Trophoblast cell (in vitro differentiated cells and primary cell): ENCODE measurements at regions not wholly inside any gene's neighbourhood (a gene's known extent, or its start where the extent isn't known, plus 50 kb on each side); places are given as distances from the start of the nearest gene placed in this dataset.

Source experiments
- DNase-seq, 2 donors: peaks; one replicate each; pipeline ENCODE4 v3.0.0-alpha.2; 2016
- H2AFZ ChIP-seq: 2 replicates; pipeline ENCODE4 v1.6.1; 2013; ENCODE audit warnings: low read length, moderate library complexity, mild to moderate bottlenecking; ENCODE audit not compliant: insufficient read depth, poor library complexity
- H2AK5ac ChIP-seq: 2 replicates; pipeline ENCODE4 v1.6.1; 2013; ENCODE audit warnings: mild to moderate bottlenecking, low read length
- H2BK120ac ChIP-seq: 2 replicates; pipeline ENCODE4 v1.6.1; 2013; ENCODE audit warnings: low read length, mild to moderate bottlenecking, moderate library complexity; ENCODE audit not compliant: insufficient read depth, poor library complexity
- H2BK12ac ChIP-seq: 2 replicates; pipeline ENCODE4 v1.6.1; 2013; ENCODE audit warnings: mild to moderate bottlenecking, low read length, moderate library complexity
- H2BK5ac ChIP-seq: 2 replicates; pipeline ENCODE4 v1.6.1; 2013; ENCODE audit warnings: low read length, low read depth, moderate library complexity, mild to moderate bottlenecking; ENCODE audit not compliant: poor library complexity
- H3K14ac ChIP-seq: 2 replicates; pipeline ENCODE4 v1.6.1; 2013; ENCODE audit warnings: mild to moderate bottlenecking, low read length
- H3K18ac ChIP-seq: 2 replicates; pipeline ENCODE4 v1.6.1; 2013; ENCODE audit warnings: mild to moderate bottlenecking, low read length
- H3K23ac ChIP-seq: 2 replicates; pipeline ENCODE4 v1.6.1; 2013; ENCODE audit warnings: low read length
- H3K27ac ChIP-seq: 2 replicates; pipeline ENCODE4 v1.5.1; 2013; ENCODE audit warnings: low read depth, mild to moderate bottlenecking, inconsistent platforms, low read length, moderate library complexity
- H3K27me3 ChIP-seq: 2 replicates; pipeline ENCODE4 v1.6.1; 2013; ENCODE audit warnings: inconsistent platforms, mild to moderate bottlenecking, low read length, moderate library complexity; ENCODE audit not compliant: insufficient read depth
- H3K36me3 ChIP-seq, 2 experiments: 1 replicate in 1 of 2; 2 replicates in 1 of 2; pipeline ENCODE4 v1.6.1; 2013; ENCODE audit warnings: low read length in 2 of 2, mild to moderate bottlenecking in 2 of 2, moderate library complexity in 1 of 2; ENCODE audit not compliant: insufficient read depth in 2 of 2, control insufficient read depth in 1 of 2
- H3K4ac ChIP-seq: 2 replicates; pipeline ENCODE4 v1.6.1; 2013; ENCODE audit warnings: low read depth, mild to moderate bottlenecking, low read length, moderate library complexity
- H3K4me1 ChIP-seq, 2 experiments: 1 replicate in 1 of 2; 2 replicates in 1 of 2; pipeline ENCODE4 v1.6.1; 2013; ENCODE audit warnings: low read length in 2 of 2, mild to moderate bottlenecking in 2 of 2, moderate library complexity in 1 of 2; ENCODE audit not compliant: insufficient read depth in 2 of 2, control insufficient read depth in 1 of 2
- H3K4me2 ChIP-seq: 2 replicates; pipeline ENCODE4 v1.6.1; 2013; ENCODE audit warnings: inconsistent platforms, mild to moderate bottlenecking, low read length, moderate library complexity
- H3K4me3 ChIP-seq: 2 replicates; pipeline ENCODE4 v1.5.1; 2013; ENCODE audit warnings: mild to moderate bottlenecking, low read depth, low read length, inconsistent platforms
- H3K79me1 ChIP-seq: one replicate; pipeline ENCODE4 v1.6.1; 2013; ENCODE audit warnings: low read length
- H3K79me2 ChIP-seq: 2 replicates; pipeline ENCODE4 v1.6.1; 2013; ENCODE audit warnings: low read length, mild to moderate bottlenecking; ENCODE audit not compliant: control insufficient read depth, insufficient read depth, poor library complexity
- H3K9ac ChIP-seq: 2 replicates; pipeline ENCODE4 v1.6.1; 2013; ENCODE audit warnings: mild to moderate bottlenecking, low read length
- H3K9me3 ChIP-seq: 2 replicates; pipeline ENCODE4 v1.6.1; 2013; ENCODE audit warnings: low read depth, mild to moderate bottlenecking, control low read depth, inconsistent platforms, low read length; ENCODE audit not compliant: insufficient read depth
- H4K12ac ChIP-seq: 2 replicates; pipeline ENCODE4 v1.6.1; 2013; ENCODE audit warnings: low read depth, mild to moderate bottlenecking, low read length, moderate library complexity
- H4K8ac ChIP-seq: 2 replicates; pipeline ENCODE4 v1.6.1; 2013; ENCODE audit warnings: low read depth, mild to moderate bottlenecking, low read length, moderate library complexity
- H4K91ac ChIP-seq: one replicate; pipeline ENCODE4 v1.6.1; 2013; ENCODE audit warnings: low read depth, mild to moderate bottlenecking, low read length, moderate library complexity
- WGBS: extraction: QIAGEN DNeasy Blood & Tissue Kit; methylation state at CpG from one replicate; pipeline ENCODE4 v1.1.7; 2013; ENCODE audit warnings: missing lambda C conversion rate; ENCODE audit not compliant: insufficient read length, insufficient coverage; ENCODE audit errors: extremely low coverage; 5-methylcytosine and 5-hydroxymethylcytosine counted together

GRCh38 chr12:5194306-5194705, 150.6 kb downstream of the KCNA5 start:
- no peak overlapping the region for H3K18ac ChIP-seq
- no peak overlapping the region for H3K9ac ChIP-seq
- H4K12ac ChIP-seq, result no peak overlapping the region
- H3K27ac ChIP-seq, result no peak overlapping the region
- WGBS, result no CpG with 5 or more reads among the region's 2 CpGs
- H3K4me2 ChIP-seq, result no peak overlapping the region
- no peak overlapping the region for H2AK5ac ChIP-seq
- DNase-seq, result no peak
- H3K23ac ChIP-seq, result no peak overlapping the region
- H3K36me3 ChIP-seq, result no peaks in the 10 kb centered on the region
- no peak overlapping the region for H3K4me3 ChIP-seq
- no peak overlapping the region for H2BK12ac ChIP-seq
- H3K4me1 ChIP-seq, result peaks cover 0 to 2% of the 10 kb centered on the region in 2 experiments
- H4K91ac ChIP-seq, result no peak overlapping the region
- no peaks in the 10 kb centered on the region for H3K79me2 ChIP-seq
- H2BK5ac ChIP-seq, result no peak overlapping the region
- no peak overlapping the region for H4K8ac ChIP-seq
- no peak overlapping the region for H2BK120ac ChIP-seq
- no peaks in the 10 kb centered on the region for H3K9me3 ChIP-seq
- no peak overlapping the region for H2AFZ ChIP-seq
- no peaks in the 10 kb centered on the region for H3K79me1 ChIP-seq
- H3K14ac ChIP-seq, result no peak overlapping the region
- H3K4ac ChIP-seq, result no peak overlapping the region
- H3K27me3 ChIP-seq, result no peaks in the 10 kb centered on the region

- Histone ChIP-seq H3K4me3 (no peak overlapping the region), H3K4me2 (no peak overlapping the region), H3K9me3 (no peaks in the 10 kb centered on the region), H3K4me1 (peaks cover 0 to 2% of the 10 kb centered on the region in 2 experiments), H3K36me3 (no peaks in the 10 kb centered on the region), H2AFZ (no peak overlapping the region), H3K14ac (no peak overlapping the region), H2BK120ac (no peak overlapping the region), H3K23ac (no peak overlapping the region), H3K27me3 (no peaks in the 10 kb centered on the region), H3K79me2 (no peaks in the 10 kb centered on the region), H4K8ac (no peak overlapping the region), H2BK5ac (no peak overlapping the region), H3K79me1 (no peaks in the 10 kb centered on the region), H3K27ac (no peak overlapping the region), H4K12ac (no peak overlapping the region), H2AK5ac (no peak overlapping the region), H4K91ac (no peak overlapping the region), H3K9ac (no peak overlapping the region), H3K4ac (no peak overlapping the region), H3K18ac (no peak overlapping the region), H2BK12ac (no peak overlapping the region)
- no CpG with 5 or more reads among the region's 1 CpG for WGBS
- no peak for DNase-seq
Measured at GRCh38 chr12:5195244-5195643, 151.6 kb downstream of the KCNA5 start.

- no peak overlapping the region for H2BK5ac ChIP-seq
- H3K4ac ChIP-seq, result no peak overlapping the region
- no peak overlapping the region for H2AK5ac ChIP-seq
- no peak overlapping the region for H3K9ac ChIP-seq
- no peak overlapping the region for H2BK12ac ChIP-seq
- no peak overlapping the region for H2AFZ ChIP-seq
- no CpG with 5 or more reads among the region's 3 CpGs for WGBS
- H3K4me3 ChIP-seq, result no peak overlapping the region
- H2BK120ac ChIP-seq, result no peak overlapping the region
- no peak overlapping the region for H3K27ac ChIP-seq
- no peak overlapping the region for H3K18ac ChIP-seq
- H3K4me1 ChIP-seq, result peaks cover 0 to 2% of the 10 kb centered on the region in 2 experiments
- no peak overlapping the region for H4K12ac ChIP-seq
- H3K36me3 ChIP-seq, result no peaks in the 10 kb centered on the region
- no peaks in the 10 kb centered on the region for H3K79me1 ChIP-seq
- no peak overlapping the region for H3K4me2 ChIP-seq
- no peak overlapping the region for H4K91ac ChIP-seq
- H3K9me3 ChIP-seq, result no peaks in the 10 kb centered on the region
- H4K8ac ChIP-seq, result no peak overlapping the region
- no peaks in the 10 kb centered on the region for H3K27me3 ChIP-seq
- H3K14ac ChIP-seq, result no peak overlapping the region
- no peaks in the 10 kb centered on the region for H3K79me2 ChIP-seq
- no peak for DNase-seq
- no peak overlapping the region for H3K23ac ChIP-seq
Measured at GRCh38 chr12:5195691-5196090, 152.0 kb downstream of the KCNA5 start.

GRCh38 chr12:5197131-5197530, 153.5 kb downstream of the KCNA5 start:
- H3K27ac ChIP-seq, result no peak overlapping the region
- no peak overlapping the region for H3K23ac ChIP-seq

More at GRCh38 chr12:5197131-5197530, 153.5 kb downstream of the KCNA5 start:
- Histone ChIP-seq H3K9ac (no peak overlapping the region), H3K14ac (no peak overlapping the region), H3K4me3 (no peak overlapping the region), H4K8ac (no peak overlapping the region), H3K36me3 (no peaks in the 10 kb centered on the region), H2BK120ac (no peak overlapping the region), H3K27me3 (no peaks in the 10 kb centered on the region), H3K79me2 (no peaks in the 10 kb centered on the region), H3K79me1 (no peaks in the 10 kb centered on the region), H2BK12ac (no peak overlapping the region), H2BK5ac (no peak overlapping the region), H4K91ac (no peak overlapping the region), H2AK5ac (no peak overlapping the region), H3K9me3 (peaks cover 2% of the 10 kb centered on the region), H3K4ac (no peak overlapping the region), H3K4me2 (no peak overlapping the region), H4K12ac (no peak overlapping the region), H3K18ac (no peak overlapping the region), H3K4me1 (peaks cover 0 to 1% of the 10 kb centered on the region in 2 experiments), H2AFZ (no peak overlapping the region)
- no peak for DNase-seq
- WGBS, result no CpG with 5 or more reads among the region's 1 CpG
